Liver (tissue), 7 donors: ENCODE measurements at regions not wholly inside any gene's neighbourhood (a gene's known extent, or its start where the extent isn't known, plus 50 kb on each side); places are given as distances from the start of the nearest gene placed in this dataset.

Experiments used
- DNase-seq: peaks from one replicate; pipeline ENCODE4 v3.0.0-alpha.2; 2017; ENCODE audit warnings: low spot score
- H3K27ac ChIP-seq, 2 donors: one replicate each; pipeline ENCODE4 v1.7.0; 2013; ENCODE audit warnings: inconsistent platforms in 2 of 2, low read length in 2 of 2, control low read depth in 1 of 2, low read depth in 1 of 2, mild to moderate bottlenecking in 1 of 2
- H3K27me3 ChIP-seq, 4 donors: one replicate each; pipeline versions ENCODE4 v1.6.1 to v1.7.0; 2013; ENCODE audit warnings: low read length in 3 of 4, inconsistent platforms in 1 of 4, mild to moderate bottlenecking in 1 of 4, moderate library complexity in 1 of 4; ENCODE audit not compliant: control insufficient read depth in 4 of 4, insufficient read depth in 4 of 4
- H3K36me3 ChIP-seq, 4 donors: one replicate each; pipeline versions ENCODE4 v1.6.1 to v1.7.0; 2013; ENCODE audit warnings: low read length in 3 of 4, mild to moderate bottlenecking in 3 of 4, low read depth in 1 of 4, moderate library complexity in 1 of 4; ENCODE audit not compliant: control insufficient read depth in 4 of 4, insufficient read depth in 3 of 4
- H3K4me1 ChIP-seq, 4 donors: one replicate each; pipeline versions ENCODE4 v1.6.1 to v1.7.0; 2013; ENCODE audit warnings: low read length in 3 of 4, mild to moderate bottlenecking in 3 of 4, moderate library complexity in 1 of 4; ENCODE audit not compliant: control insufficient read depth in 4 of 4, insufficient read depth in 4 of 4
- H3K4me3 ChIP-seq, 3 donors: one replicate each; pipeline versions ENCODE4 v1.6.1 to v1.7.0; 2013; ENCODE audit warnings: low read length in 3 of 3, control low read depth in 1 of 3, low read depth in 1 of 3, mild to moderate bottlenecking in 1 of 3
- H3K9ac ChIP-seq, 2 donors: one replicate each; pipeline ENCODE4 v1.7.0; 2013; ENCODE audit warnings: low read length in 2 of 2, mild to moderate bottlenecking in 2 of 2, moderate library complexity in 2 of 2, control low read depth in 1 of 2, low read depth in 1 of 2
- H3K9me3 ChIP-seq, 4 donors: one replicate each; pipeline versions ENCODE4 v1.6.1 to v1.7.0; 2013; ENCODE audit warnings: low read length in 3 of 4; ENCODE audit not compliant: control insufficient read depth in 4 of 4
- FOXA1 ChIP-seq: IDR thresholded peaks from 2 replicates; pipeline ENCODE4 v1.6.1; 2016; ENCODE audit warnings: antibody characterized with exemption
- FOXA2 ChIP-seq: IDR thresholded peaks from 2 replicates; pipeline ENCODE4 v1.6.1; 2016; ENCODE audit warnings: antibody characterized with exemption
- JUND ChIP-seq, 2 donors: IDR thresholded peaks; 2 replicates each; pipeline ENCODE4 v1.6.1; 2016; ENCODE audit warnings: antibody characterized with exemption in 2 of 2
- MAX ChIP-seq: IDR thresholded peaks from 2 replicates; pipeline ENCODE4 v1.6.1; 2016; ENCODE audit warnings: antibody characterized with exemption
- NR2F2 ChIP-seq: IDR thresholded peaks from 2 replicates; pipeline ENCODE4 v1.6.1; 2016; ENCODE audit warnings: antibody characterized with exemption
- RAD21 ChIP-seq, 2 donors: IDR thresholded peaks; 2 replicates each; pipeline ENCODE4 v1.6.1; 2016; ENCODE audit warnings: antibody characterized with exemption in 2 of 2, mild to moderate bottlenecking in 2 of 2
- REST ChIP-seq: IDR thresholded peaks from 2 replicates; pipeline ENCODE4 v1.6.1; 2016; ENCODE audit warnings: antibody characterized with exemption, mild to moderate bottlenecking
- RXRA ChIP-seq, 2 donors: IDR thresholded peaks; 2 replicates each; pipeline ENCODE4 v1.6.1; 2017 to 2018; ENCODE audit warnings: antibody characterized with exemption in 2 of 2, mild to moderate bottlenecking in 1 of 2
- WGBS: extraction: QIAGEN DNeasy Blood & Tissue Kit; methylation state at CpG from one replicate; pipeline ENCODE4 v1.1.7; 2013; 5-methylcytosine and 5-hydroxymethylcytosine counted together
- TF ChIP-seq, protein P1 (sequence below): IDR thresholded peaks from 2 replicates; pipeline ENCODE4 v1.6.1; 2016; ENCODE audit warnings: antibody characterized with exemption
- donor health status: healthy.
- donor health status: healthy.
- donor health status: healthy.
- donor health status: healthy.

DNA sequence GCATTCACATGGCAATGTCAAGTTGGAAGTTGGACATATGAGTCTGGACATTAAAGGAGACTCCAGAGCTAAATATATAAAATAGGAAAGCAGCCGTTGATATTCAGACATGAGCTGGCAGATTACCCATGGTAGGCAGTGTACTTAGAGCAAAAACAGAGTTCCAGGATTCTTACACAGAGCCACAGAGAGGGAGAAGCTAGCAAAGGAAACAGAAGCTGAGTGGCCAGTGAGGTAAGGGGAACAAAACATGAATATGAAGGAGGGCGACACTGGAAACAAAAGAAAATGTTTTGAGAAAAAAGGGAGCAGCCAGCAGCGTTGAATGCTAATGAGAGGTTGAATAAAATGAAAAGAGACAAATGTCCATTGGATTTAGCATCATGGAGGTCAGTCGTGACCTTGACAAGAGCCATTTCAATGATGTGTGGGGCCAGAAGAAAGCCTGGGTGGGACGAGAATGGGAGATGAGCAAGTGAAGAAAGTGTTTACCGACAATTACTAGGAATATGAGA lies 198.4 kb downstream of the POU4F1 start:
- no peak for DNase-seq
- no peaks in the 10 kb centered on the region for H3K36me3 ChIP-seq
- H3K4me3 ChIP-seq: no peak overlapping the region
- H3K27me3 ChIP-seq: no peaks in the 10 kb centered on the region
- H3K9me3 ChIP-seq: no peaks in the 10 kb centered on the region
- peaks cover 2 to 7% (median 3%) of the 10 kb centered on the region in 4 donors for H3K4me1 ChIP-seq
- WGBS: 83% methylated on average over 6 of the region's 6 CpGs
- TF ChIP-seq JUND (IDR thresholded peaks at IDR 0.05) (no peak), FOXA1 (no peak)
- H3K9ac ChIP-seq: no peak overlapping the region
- no peak overlapping the region for H3K27ac ChIP-seq

DNA sequence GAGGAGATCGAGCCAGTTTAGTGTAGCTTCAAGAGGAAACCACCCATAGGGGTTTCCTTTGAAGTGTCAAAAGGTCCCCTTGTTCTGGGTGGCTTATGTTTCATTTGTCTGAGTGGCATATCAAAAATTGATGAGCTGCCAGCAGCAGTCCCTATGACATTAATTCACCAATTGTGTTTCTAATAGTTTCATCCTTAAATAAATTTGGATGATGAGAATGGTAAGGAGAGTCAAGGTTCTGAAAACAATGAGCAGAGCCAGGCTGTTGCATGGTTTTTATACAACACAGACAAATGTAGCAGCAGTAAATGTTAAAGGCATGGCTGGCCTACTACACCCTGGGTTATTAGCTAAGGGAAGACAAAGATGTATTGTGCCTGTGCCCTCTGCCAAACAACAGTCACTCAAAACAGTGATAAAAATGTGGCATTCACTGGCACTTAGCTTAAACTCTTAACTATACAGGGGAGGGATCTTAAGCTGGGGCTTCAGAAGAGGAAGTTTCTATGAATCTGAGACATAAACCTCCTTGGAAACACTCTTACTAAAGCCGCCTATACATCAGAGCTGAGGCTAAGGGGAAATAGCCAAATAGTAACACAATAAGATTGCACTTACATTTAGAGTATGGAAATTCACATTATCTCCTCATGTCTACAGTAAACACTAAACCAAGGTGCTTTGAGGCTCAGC lies 200.5 kb downstream of the POU4F1 start:
- no peaks in the 10 kb centered on the region for H3K9me3 ChIP-seq
- 63% methylated on average over 2 of the region's 2 CpGs for WGBS
- no peaks in the 10 kb centered on the region for H3K27me3 ChIP-seq
- TF ChIP-seq, protein P1, sequence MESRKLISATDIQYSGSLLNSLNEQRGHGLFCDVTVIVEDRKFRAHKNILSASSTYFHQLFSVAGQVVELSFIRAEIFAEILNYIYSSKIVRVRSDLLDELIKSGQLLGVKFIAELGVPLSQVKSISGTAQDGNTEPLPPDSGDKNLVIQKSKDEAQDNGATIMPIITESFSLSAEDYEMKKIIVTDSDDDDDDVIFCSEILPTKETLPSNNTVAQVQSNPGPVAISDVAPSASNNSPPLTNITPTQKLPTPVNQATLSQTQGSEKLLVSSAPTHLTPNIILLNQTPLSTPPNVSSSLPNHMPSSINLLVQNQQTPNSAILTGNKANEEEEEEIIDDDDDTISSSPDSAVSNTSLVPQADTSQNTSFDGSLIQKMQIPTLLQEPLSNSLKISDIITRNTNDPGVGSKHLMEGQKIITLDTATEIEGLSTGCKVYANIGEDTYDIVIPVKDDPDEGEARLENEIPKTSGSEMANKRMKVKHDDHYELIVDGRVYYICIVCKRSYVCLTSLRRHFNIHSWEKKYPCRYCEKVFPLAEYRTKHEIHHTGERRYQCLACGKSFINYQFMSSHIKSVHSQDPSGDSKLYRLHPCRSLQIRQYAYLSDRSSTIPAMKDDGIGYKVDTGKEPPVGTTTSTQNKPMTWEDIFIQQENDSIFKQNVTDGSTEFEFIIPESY: no peak
- TF ChIP-seq MAX (no peak), NR2F2 (no peak), FOXA1 (no peak), RAD21 (IDR thresholded peaks at IDR 0.05) (no peak), RXRA (IDR thresholded peaks at IDR 0.05) (no peak)
- H3K4me3 ChIP-seq: no peak overlapping the region
- H3K36me3 ChIP-seq: no peaks in the 10 kb centered on the region
- no peak for DNase-seq
- H3K27ac ChIP-seq: no peak overlapping the region
- H3K4me1 ChIP-seq: no peaks in the 10 kb centered on the region
- no peak overlapping the region for H3K9ac ChIP-seq

DNA sequence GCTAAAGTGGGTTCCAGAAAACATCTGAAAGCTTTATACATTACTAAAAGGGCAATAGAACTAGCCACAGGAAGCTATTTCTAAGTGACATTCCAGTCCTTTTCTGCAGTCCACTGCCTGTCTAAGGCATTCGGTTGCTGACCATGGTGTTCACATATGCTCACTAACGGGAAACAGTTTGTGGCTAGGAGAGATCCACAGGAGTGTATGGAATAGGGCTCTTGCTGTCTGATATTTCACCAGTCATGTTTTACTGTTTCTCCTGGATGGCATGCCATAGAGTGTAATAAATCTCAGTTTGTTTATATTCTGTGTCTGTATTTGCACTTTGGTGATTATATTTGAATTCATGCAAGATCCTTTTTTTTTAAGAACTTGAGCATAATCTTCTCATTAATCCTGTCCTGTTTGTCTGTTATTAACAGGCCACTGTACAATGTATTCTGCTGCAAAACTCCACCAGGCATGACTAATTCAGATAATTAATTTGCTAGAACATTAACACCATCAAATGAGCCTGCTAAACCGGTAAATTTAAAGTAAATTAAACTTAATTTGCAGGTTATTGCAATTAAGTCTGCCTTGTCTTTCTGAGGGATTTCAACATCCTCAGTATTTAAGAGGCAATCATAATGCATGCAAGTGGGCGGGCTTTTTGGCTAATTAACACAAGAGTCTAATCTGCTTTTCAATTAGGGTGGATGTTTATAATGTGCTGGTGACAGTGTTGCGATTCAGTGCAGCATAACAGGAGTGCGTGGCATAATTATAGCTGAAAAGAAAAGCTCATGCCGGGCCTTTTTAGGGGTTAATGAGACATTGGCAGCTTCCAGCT lies 201.3 kb downstream of the POU4F1 start:
- Histone ChIP-seq H3K4me3 (no peak overlapping the region), H3K9ac (no peak overlapping the region), H3K27ac (no peak overlapping the region), H3K4me1 (no peaks in the 10 kb centered on the region), H3K36me3 (no peaks in the 10 kb centered on the region), H3K27me3 (no peaks in the 10 kb centered on the region), H3K9me3 (no peaks in the 10 kb centered on the region)
- 80% methylated on average over 7 of the region's 7 CpGs for WGBS
- DNase-seq: no peak
- no peak for TF ChIP-seq FOXA2
- TF ChIP-seq REST: no peak
- TF ChIP-seq RXRA (IDR thresholded peaks at IDR 0.05): no peak
